Ectodermal cell (in vitro differentiated cells): ENCODE measurements at regions not wholly inside any gene's neighbourhood (a gene's known extent, or its start where the extent isn't known, plus 50 kb on each side); places are given as distances from the start of the nearest gene placed in this dataset.

Experiments used
- H3K27ac ChIP-seq: 2 replicates; pipeline ENCODE4 v1.7.0; 2013; ENCODE audit warnings: mild to moderate bottlenecking, low read depth, low read length; ENCODE audit not compliant: insufficient read depth, poor library complexity, severe bottlenecking
- H3K27me3 ChIP-seq: 2 replicates; pipeline ENCODE4 v1.7.0; 2013; ENCODE audit warnings: mild to moderate bottlenecking, low read length; ENCODE audit not compliant: insufficient read depth, control insufficient read depth, poor library complexity, severe bottlenecking
- H3K36me3 ChIP-seq: one replicate; pipeline ENCODE4 v1.7.0; 2013; ENCODE audit warnings: low read length; ENCODE audit not compliant: control insufficient read depth, insufficient read depth
- H3K4me1 ChIP-seq: one replicate; pipeline ENCODE4 v1.7.0; 2013; ENCODE audit warnings: low read length; ENCODE audit not compliant: control insufficient read depth, insufficient read depth
- H3K4me3 ChIP-seq: 2 replicates; pipeline ENCODE4 v1.7.0; 2013; ENCODE audit warnings: low read depth, low read length, control low read depth; ENCODE audit not compliant: insufficient read depth
- H3K9me3 ChIP-seq: 2 replicates; pipeline ENCODE4 v1.7.0; 2013; ENCODE audit warnings: mild to moderate bottlenecking, low read length, moderate library complexity; ENCODE audit not compliant: control insufficient read depth
- WGBS, 2 experiments: methylation state at CpG; one replicate each; pipeline ENCODE4 v1.1.7; 2013; ENCODE audit warnings: missing lambda C conversion rate in 2 of 2; 5-methylcytosine and 5-hydroxymethylcytosine counted together

DNA sequence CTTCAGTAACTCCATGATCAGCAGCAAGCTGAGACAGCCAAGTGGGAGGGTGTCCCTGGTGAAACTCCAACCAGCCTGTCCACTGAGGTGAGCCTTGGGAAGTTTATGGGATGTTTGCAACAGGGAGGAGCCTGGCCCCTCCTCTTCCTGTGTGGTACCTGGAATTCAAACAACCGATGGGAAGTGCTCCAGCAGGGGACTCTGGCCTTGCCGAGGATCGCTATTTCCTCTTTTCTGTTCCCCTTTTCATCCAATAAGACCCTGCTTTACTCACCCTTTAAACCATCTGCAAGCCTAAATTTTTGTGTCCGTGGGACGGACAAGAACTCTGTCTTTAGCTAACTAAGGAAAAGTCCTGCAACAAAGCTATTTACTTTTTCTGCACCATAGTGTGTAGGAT is 491.1 kb upstream of the ZMIZ1 start:
- Histone ChIP-seq H3K36me3 (no peaks in the 10 kb centered on the region), H3K9me3 (no peaks in the 10 kb centered on the region), H3K27me3 (no peaks in the 10 kb centered on the region), H3K4me3 (no peak overlapping the region), H3K27ac (no peak overlapping the region), H3K4me1 (no peaks in the 10 kb centered on the region)
- WGBS, 2 experiments = 80 to 86% methylated on average over 5 of the region's 5 CpGs

DNA sequence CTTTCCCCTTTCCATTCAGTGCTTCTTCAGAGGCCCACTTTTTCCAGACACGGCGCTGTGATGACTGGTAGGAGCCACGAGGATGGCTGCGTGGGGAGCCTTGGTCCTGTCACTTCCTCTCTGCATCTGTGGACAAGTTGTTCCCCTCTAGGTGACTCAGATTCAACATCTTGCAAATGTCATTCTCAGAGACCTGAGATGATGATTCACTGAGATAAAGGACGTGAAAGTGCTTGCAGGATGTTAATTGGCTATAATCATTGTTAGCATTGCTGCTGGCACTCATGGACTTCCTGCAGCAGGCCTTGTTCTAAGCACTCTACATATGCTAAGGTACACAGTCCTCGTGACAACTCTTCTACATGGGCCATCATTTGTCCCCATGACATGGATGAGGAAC is 489.8 kb upstream of the ZMIZ1 start:
- WGBS, 2 experiments = 93 to 97% methylated on average over 6 of the region's 6 CpGs
- Histone ChIP-seq H3K27me3 (no peaks in the 10 kb centered on the region), H3K36me3 (no peaks in the 10 kb centered on the region), H3K4me1 (no peaks in the 10 kb centered on the region), H3K4me3 (no peak overlapping the region), H3K9me3 (no peaks in the 10 kb centered on the region), H3K27ac (no peak overlapping the region)

DNA sequence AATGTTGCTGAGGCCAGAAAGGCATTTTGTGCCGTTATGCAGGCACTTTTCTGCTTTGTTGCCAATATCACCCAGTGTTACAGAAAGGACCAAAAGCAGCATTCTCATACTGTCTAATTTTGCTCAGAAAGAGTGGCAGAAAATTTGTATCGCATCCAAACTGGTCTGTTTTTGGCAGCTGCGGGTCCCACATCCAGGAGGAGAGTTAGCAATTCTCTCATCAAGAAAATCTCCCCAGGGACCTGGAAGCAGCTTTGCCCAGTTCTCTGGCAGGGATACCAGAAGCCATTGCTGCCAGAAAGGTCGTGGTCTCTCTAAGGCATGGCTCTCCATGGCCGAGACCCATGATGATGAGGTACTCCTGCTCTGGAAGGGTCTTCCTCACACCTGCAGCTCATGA is 489.2 kb upstream of the ZMIZ1 start:
- H3K9me3 ChIP-seq = no peaks in the 10 kb centered on the region
- H3K36me3 ChIP-seq = no peaks in the 10 kb centered on the region
- H3K27ac ChIP-seq = no peak overlapping the region
- H3K27me3 ChIP-seq = no peaks in the 10 kb centered on the region
- H3K4me1 ChIP-seq = no peaks in the 10 kb centered on the region
- H3K4me3 ChIP-seq = no peak overlapping the region
- WGBS, 2 experiments = 97% methylated on average over 5 of the region's 5 CpGs

DNA sequence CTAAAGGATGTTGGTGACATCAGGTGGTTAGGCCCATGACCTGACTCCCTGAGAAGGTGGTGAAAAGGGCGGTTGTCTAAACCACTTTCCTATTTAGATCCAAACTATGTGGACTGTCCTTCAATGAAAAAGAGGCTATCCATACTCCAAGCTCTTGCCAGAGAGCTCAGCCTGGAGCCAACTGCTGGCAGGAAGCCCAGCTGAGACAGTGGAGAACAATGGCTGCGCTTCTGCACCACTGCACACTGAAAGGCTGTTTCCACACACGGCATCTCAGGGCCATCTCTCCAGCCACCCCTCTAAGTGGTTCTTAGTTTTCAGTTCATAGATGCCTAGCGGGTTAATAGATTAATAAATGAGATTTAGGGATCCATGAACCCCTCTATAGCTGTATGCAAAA is 488.8 kb upstream of the ZMIZ1 start:
- no peak overlapping the region for H3K27ac ChIP-seq
- H3K4me1 ChIP-seq = peaks cover under 1% of the 10 kb centered on the region
- H3K36me3 ChIP-seq = no peaks in the 10 kb centered on the region
- 84 to 87% methylated on average over 3 to 4 of the region's 4 CpGs for WGBS, 2 experiments
- no peaks in the 10 kb centered on the region for H3K9me3 ChIP-seq
- H3K4me3 ChIP-seq = no peak overlapping the region
- H3K27me3 ChIP-seq = no peaks in the 10 kb centered on the region

DNA sequence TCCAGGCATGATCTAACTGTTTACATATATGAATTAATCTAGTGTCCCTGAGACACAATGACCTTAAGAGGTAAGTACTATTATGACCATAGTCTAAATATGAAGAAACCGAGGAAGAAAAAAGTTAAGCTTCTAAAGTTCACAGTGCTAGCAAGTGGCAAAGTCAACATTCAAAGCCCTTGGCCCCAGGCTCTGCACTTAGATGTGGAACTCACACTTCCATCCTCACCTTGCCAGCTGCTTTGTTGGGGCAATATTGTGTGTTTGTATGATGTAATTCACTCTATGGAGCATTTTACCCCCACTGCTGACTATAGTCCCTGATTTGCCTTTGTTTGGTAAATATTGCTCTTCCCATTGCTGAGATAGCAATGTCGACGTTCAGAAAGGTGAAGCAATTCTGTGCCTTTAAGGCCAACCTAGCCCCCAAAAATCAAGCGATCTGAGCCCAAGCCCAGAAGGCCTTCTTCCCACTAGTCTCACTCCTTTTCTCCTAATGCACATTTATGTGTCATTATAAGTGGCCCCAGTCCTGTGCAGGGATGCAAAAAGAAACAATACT is 487.6 kb upstream of the ZMIZ1 start:
- no peaks in the 10 kb centered on the region for H3K27me3 ChIP-seq
- WGBS, 2 experiments = 87 to 93% methylated on average over 4 of the region's 4 CpGs
- no peak overlapping the region for H3K27ac ChIP-seq
- H3K36me3 ChIP-seq = no peaks in the 10 kb centered on the region
- no peaks in the 10 kb centered on the region for H3K9me3 ChIP-seq
- peaks cover 6% of the 10 kb centered on the region for H3K4me1 ChIP-seq
- no peak overlapping the region for H3K4me3 ChIP-seq

DNA sequence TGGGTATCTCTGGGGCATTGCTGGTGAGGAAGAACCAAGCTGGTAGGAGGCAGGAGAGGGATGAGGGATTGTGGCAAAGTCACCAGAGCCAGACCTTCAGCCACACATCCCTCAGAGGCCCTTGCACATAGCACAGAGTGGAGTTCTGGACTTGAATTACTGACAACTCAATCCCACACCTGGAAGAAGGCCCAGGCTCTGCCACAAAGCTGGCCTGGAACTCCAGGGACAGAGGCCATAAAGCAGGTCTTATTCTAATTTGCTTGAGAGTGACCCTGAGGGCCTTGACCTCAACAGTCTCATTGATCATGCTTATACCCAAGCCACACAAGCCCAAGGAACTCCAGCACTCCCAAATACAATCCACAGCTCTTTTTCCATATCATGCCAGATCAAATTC is 486.2 kb upstream of the ZMIZ1 start:
- Histone ChIP-seq H3K4me3 (no peak overlapping the region), H3K9me3 (no peaks in the 10 kb centered on the region), H3K27ac (no peak overlapping the region), H3K36me3 (no peaks in the 10 kb centered on the region), H3K27me3 (no peaks in the 10 kb centered on the region), H3K4me1 (peaks cover 6% of the 10 kb centered on the region)

DNA sequence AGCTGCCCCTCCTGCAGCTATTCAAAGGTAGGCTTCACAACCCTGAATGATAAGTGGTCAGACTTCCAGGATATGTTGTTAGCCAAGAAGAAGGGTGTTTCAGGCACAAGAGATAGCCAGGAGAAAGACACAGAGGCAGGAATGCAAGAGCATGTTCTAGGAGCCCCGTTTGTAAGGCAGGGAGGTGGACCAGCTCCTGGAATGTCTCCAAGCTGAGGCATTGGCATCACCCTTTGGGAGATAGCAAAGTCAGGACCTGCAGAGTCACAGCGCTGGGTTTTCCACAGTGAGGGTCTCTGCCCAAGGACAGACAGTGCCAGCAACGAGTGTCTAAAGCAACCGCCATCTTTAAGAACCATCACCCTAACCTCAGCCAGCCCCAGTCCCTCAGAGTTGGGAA is 484.5 kb upstream of the ZMIZ1 start:
- Histone ChIP-seq H3K36me3 (no peaks in the 10 kb centered on the region), H3K27me3 (no peaks in the 10 kb centered on the region), H3K27ac (no peak overlapping the region), H3K4me3 (no peak overlapping the region), H3K9me3 (no peaks in the 10 kb centered on the region), H3K4me1 (peaks cover 6% of the 10 kb centered on the region)
- WGBS, 2 experiments = 91 to 93% methylated on average over 4 of the region's 4 CpGs

DNA sequence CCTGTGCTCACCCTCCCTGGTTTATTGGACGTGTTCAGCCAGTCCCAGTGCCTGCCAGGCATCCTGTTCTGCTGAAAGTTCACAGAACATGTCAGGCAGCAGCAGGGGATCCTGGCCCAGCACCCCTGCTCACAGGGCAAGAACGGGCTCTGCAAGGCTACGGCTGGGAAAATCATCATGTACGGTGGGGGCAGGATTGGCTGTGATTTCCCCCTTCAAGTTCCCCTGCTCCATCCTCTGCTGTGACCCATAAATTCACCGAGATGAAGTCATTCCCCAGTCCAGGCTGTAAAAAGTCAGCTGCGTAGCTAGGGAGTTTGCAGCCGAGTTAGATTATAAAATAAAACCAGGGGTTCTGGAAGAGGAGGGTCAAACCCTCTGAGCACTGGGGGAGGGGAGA is 484.1 kb upstream of the ZMIZ1 start:
- Histone ChIP-seq H3K36me3 (no peaks in the 10 kb centered on the region), H3K27me3 (no peaks in the 10 kb centered on the region), H3K9me3 (no peaks in the 10 kb centered on the region), H3K4me3 (no peak overlapping the region), H3K4me1 (peaks cover 6% of the 10 kb centered on the region), H3K27ac (no peak overlapping the region)
- 79 to 82% methylated on average over 7 of the region's 7 CpGs for WGBS, 2 experiments

DNA sequence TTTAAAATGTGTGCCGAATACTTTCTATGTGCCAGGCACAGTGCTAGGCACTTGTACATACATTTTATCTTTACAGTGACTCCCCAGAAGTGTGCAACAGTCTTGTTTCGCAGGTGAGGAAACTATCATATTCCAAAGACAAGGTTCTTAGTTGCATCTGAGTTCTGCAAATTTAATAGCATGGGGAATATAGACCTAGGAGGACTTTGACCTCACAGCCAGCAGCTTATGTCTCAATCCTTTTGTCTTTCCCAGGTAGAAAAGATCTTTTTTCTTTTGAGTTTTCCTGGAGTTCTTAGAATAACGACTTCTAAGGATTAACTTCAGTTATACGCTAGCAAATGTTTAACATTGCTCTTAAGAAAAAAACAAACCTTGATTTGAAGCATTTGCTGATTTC is 482.8 kb upstream of the ZMIZ1 start:
- H3K36me3 ChIP-seq = no peaks in the 10 kb centered on the region
- H3K4me1 ChIP-seq = peaks cover 6% of the 10 kb centered on the region
- WGBS, 2 experiments = 95 to 96% methylated on average over 4 of the region's 4 CpGs
- H3K27me3 ChIP-seq = no peaks in the 10 kb centered on the region
- no peaks in the 10 kb centered on the region for H3K9me3 ChIP-seq
- no peak overlapping the region for H3K27ac ChIP-seq
- no peak overlapping the region for H3K4me3 ChIP-seq

DNA sequence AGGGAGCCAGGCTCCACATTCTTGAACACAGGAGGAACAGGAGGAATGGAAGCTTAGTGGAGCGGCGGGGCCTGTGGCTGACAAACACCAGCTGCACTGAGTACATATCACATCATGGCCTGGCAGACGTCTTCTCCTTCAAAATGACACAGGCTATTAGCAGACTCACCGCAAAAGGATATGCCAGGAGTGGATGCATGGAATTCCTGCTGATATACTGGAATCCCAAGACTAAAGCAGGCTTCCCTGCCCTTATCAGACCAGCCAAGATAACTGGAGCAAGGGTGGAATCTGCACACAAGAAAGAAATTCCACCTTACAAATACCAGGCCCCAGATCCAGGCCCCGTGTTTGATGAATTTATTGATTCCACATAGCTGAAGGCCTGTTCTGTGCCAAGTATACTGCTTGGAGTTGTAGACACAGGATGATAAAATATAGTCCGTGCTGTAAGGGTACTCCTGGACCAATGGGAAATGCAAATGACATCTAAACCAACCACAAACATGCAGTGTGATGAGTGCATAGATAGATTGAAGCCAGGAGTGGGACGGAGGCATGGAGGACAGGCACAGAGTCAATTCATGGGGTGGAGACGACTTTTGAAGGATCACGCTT is 480.5 kb upstream of the ZMIZ1 start:
- H3K4me3 ChIP-seq = no peak overlapping the region
- no peak overlapping the region for H3K27ac ChIP-seq
- H3K9me3 ChIP-seq = no peaks in the 10 kb centered on the region
- WGBS, 2 experiments = 81 to 83% methylated on average over 9 of the region's 9 CpGs
- peaks cover 6% of the 10 kb centered on the region for H3K4me1 ChIP-seq
- H3K27me3 ChIP-seq = no peaks in the 10 kb centered on the region
- H3K36me3 ChIP-seq = no peaks in the 10 kb centered on the region

DNA sequence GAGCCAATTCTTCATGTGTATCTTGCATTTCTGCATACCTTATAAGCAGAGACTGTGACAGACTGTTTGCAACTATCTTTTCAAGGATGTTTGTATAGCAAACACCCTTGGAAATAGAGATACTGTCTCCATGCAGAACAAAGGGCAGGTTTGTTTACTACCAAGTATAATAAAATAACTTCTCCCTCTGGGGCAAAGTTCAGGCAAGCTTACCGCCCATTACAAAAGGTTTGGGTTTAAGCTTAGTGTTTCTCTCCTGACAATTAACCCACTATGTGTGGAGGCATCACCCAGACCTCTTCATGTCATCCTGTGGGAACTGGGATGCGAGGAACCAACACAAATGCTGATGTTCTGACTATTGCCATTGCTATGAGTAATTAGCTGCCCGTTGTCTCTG is 479.1 kb upstream of the ZMIZ1 start:
- Histone ChIP-seq H3K27me3 (no peaks in the 10 kb centered on the region), H3K36me3 (no peaks in the 10 kb centered on the region), H3K9me3 (no peaks in the 10 kb centered on the region), H3K27ac (no peak overlapping the region), H3K4me1 (peaks cover 6% of the 10 kb centered on the region), H3K4me3 (no peak overlapping the region)
- WGBS, 2 experiments = 91 to 94% methylated on average over 3 of the region's 3 CpGs
